Chondrocyte (in vitro differentiated cells): ENCODE measurements at regions not wholly inside any gene's neighbourhood (a gene's known extent, or its start where the extent isn't known, plus 50 kb on each side); places are given as distances from the start of the nearest gene placed in this dataset.
A peak's percentile ranks its signal among the peaks of the same experiment; 100 is the strongest.

ENCODE experiments used
- DNase-seq: peaks from one replicate; pipeline ENCODE4 v3.0.0; 2021; ENCODE audit warnings: mixed read lengths, low spot score
- H3K27ac Mint-ChIP-seq: one replicate; pipeline ENCODE4 v1.8.0; 2021; ENCODE audit warnings: mild to moderate bottlenecking, moderate library complexity, mixed read lengths; ENCODE audit not compliant: unreplicated experiment
- H3K27me3 Mint-ChIP-seq: 2 replicates; pipeline ENCODE4 v1.8.0; 2021; ENCODE audit warnings: low read depth, mixed read lengths
- H3K36me3 Mint-ChIP-seq: 2 replicates; pipeline ENCODE4 v1.8.0; 2021; ENCODE audit warnings: low read depth, mixed read lengths
- H3K4me1 Mint-ChIP-seq: 2 replicates; pipeline ENCODE4 v1.8.0; 2021; ENCODE audit warnings: low read depth, mild to moderate bottlenecking, mixed read lengths
- H3K4me3 Mint-ChIP-seq: one replicate; pipeline ENCODE4 v1.8.0; 2021; ENCODE audit warnings: mild to moderate bottlenecking, moderate library complexity, mixed read lengths; ENCODE audit not compliant: unreplicated experiment
- H3K9me3 Mint-ChIP-seq: 2 replicates; pipeline ENCODE4 v1.8.0; 2021; ENCODE audit warnings: low read depth, mixed read lengths
- CTCF ChIP-seq: fragments of 200-600 bp; sonication (generic); IDR thresholded peaks from 2 replicates; pipeline ENCODE4 v1.5.0; 2021; ENCODE audit warnings: antibody characterized with exemption, mild to moderate bottlenecking, moderate library complexity

- H3K27me3 Mint-ChIP-seq, result no peaks in the 10 kb centered on the region
- H3K4me3 Mint-ChIP-seq, result no peak overlapping the region
- H3K27ac Mint-ChIP-seq, result no peak overlapping the region
- TF ChIP-seq CTCF, result no peak
- H3K4me1 Mint-ChIP-seq, result peaks cover 47% of the 10 kb centered on the region
- DNase-seq, result no peak
- H3K9me3 Mint-ChIP-seq, result no peaks in the 10 kb centered on the region
- no peaks in the 10 kb centered on the region for H3K36me3 Mint-ChIP-seq
Measured at GRCh38 chr4:123248085-123248659, 148.4 kb upstream of the SPRY1 start.

GRCh38 chr4:123249821-123250220 lies 146.8 kb upstream of the SPRY1 start:
- Mint-ChIP-seq H3K9me3 (peaks cover 2% of the 10 kb centered on the region), H3K27ac (no peak overlapping the region), H3K4me3 (no peak overlapping the region), H3K36me3 (no peaks in the 10 kb centered on the region), H3K4me1 (peaks cover 38% of the 10 kb centered on the region), H3K27me3 (no peaks in the 10 kb centered on the region)
- no peak for TF ChIP-seq CTCF
- DNase-seq, result no peak

GRCh38 chr4:123250843-123251242 lies 145.8 kb upstream of the SPRY1 start:
- peaks cover 36% of the 10 kb centered on the region for H3K4me1 Mint-ChIP-seq
- no peak for TF ChIP-seq CTCF
- H3K4me3 Mint-ChIP-seq, result no peak overlapping the region
- DNase-seq, result no peak
- H3K9me3 Mint-ChIP-seq, result peaks cover 2% of the 10 kb centered on the region
- H3K36me3 Mint-ChIP-seq, result no peaks in the 10 kb centered on the region
- H3K27me3 Mint-ChIP-seq, result no peaks in the 10 kb centered on the region
- H3K27ac Mint-ChIP-seq, result peak overlapping the region; percentile 22

GRCh38 chr4:123255971-123256370 lies 140.6 kb upstream of the SPRY1 start:
- Mint-ChIP-seq H3K4me3 (no peak overlapping the region), H3K36me3 (no peaks in the 10 kb centered on the region), H3K9me3 (peaks cover 2% of the 10 kb centered on the region), H3K27ac (no peak overlapping the region), H3K27me3 (no peaks in the 10 kb centered on the region), H3K4me1 (peaks cover 32% of the 10 kb centered on the region)
- TF ChIP-seq CTCF, result no peak
- no peak for DNase-seq

GRCh38 chr4:123256901-123257300 lies 139.7 kb upstream of the SPRY1 start:
- Mint-ChIP-seq H3K36me3 (no peaks in the 10 kb centered on the region), H3K9me3 (peaks cover 2% of the 10 kb centered on the region), H3K4me1 (peaks cover 29% of the 10 kb centered on the region), H3K4me3 (no peak overlapping the region), H3K27me3 (no peaks in the 10 kb centered on the region), H3K27ac (no peak overlapping the region)
- no peak for DNase-seq
- no peak for TF ChIP-seq CTCF
